ENCODE measurements at regions not wholly inside any gene's neighbourhood (a gene's known extent, or its start where the extent isn't known, plus 50 kb on each side); places are given as distances from the start of the nearest gene placed in this dataset.

DNA sequence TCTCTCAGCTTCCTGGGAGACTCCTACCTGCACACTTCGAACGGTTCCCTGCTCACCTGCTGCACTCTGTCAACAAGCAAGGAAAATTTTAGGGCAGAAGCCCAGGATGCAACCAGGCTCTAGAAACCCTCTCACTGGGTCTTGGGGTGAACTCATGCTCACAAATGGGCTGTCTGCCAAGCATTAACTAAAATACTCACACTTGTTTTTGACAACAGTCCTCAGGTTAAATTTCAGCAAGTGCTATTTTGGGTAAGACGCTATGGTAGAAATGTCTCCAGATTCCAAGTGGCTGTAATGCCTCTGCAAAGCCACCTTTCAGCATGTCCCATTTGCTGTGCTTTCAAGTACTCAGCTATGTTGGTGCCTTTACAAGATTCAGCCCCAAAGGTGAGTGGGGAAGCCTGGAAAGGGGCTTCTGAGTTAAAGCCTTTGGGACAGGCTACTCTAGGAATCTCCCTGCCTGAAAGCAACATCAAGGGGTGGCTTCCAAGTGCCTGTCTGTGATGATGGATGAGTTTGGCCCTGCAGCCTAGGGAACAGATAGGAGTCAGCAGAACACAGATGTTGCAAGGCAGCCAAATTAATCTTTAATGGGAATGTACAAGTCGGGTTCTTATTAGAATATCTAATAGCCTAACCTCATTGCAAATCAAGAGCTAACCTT is 211.9 kb upstream of the SPAG17 start (continued):
- TF ChIP-seq, protein P1, sequence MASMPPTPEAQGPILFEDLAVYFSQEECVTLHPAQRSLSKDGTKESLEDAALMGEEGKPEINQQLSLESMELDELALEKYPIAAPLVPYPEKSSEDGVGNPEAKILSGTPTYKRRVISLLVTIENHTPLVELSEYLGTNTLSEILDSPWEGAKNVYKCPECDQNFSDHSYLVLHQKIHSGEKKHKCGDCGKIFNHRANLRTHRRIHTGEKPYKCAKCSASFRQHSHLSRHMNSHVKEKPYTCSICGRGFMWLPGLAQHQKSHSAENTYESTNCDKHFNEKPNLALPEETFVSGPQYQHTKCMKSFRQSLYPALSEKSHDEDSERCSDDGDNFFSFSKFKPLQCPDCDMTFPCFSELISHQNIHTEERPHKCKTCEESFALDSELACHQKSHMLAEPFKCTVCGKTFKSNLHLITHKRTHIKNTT (CRISPR knock-in tag; IDR thresholded peaks at IDR 0.05), result no peak

GRCh38 chr1:118396279-118396678 is 211.3 kb upstream of the SPAG17 start:
- no peaks in the 10 kb centered on the region for H3K27me3 ChIP-seq (ENCODE audit: control insufficient read depth in 1 of 2, insufficient read depth in 2 of 2, low read length in 2 of 2)
- DNase-seq (ENCODE audit: low spot score) (no peak), ATAC-seq (no peak), FAIRE-seq (no peak)
- intact Hi-C loops (cut with micrococcal nuclease; ENCODE audit: unreplicated experiment), result no loop called here
- CTCF ChIA-PET (ENCODE audit: low intra/inter-chr PET ratio, low total read pairs), result no interaction called here
- H2AFZ ChIP-seq (ENCODE audit: low read length), result no peak overlapping the region
- no peak overlapping the region for H3K4me3 ChIP-seq (replicated peaks in 1 of 3; ENCODE audit: insufficient read depth in 1 of 3, low read depth in 2 of 3, low read length in 3 of 3)
- H3K4me2 ChIP-seq (ENCODE audit: low read depth, low read length), result no peak overlapping the region
- no TSS peak for BruUV-seq (replicated peaks)
- H3K9ac ChIP-seq (ENCODE audit: insufficient read depth, low read depth, low read length), result no peak overlapping the region
- no peaks in the 10 kb centered on the region for H3K4me1 ChIP-seq (ENCODE audit: insufficient read depth, low read length)
- WGBS (ENCODE audit: low lambda C conversion rate), result 4% methylated on average over 1 of the region's 1 CpG
- no peak overlapping the region for H3K27ac ChIP-seq (ENCODE audit: extremely low read length, insufficient read depth, low read length)
- no peaks in the 10 kb centered on the region for H3K79me2 ChIP-seq (ENCODE audit: insufficient read depth, low read length)
- in situ Hi-C loops (cut with HindIII; ENCODE audit: extremely low pct_ligation_motif_present, low pct_unique_long_range_greater_than_20kb), result no loop called here
- no peaks in the 10 kb centered on the region for H3K9me3 ChIP-seq (ENCODE audit: low read length)
- POLR2A ChIA-PET, result no interaction called here
- TF ChIP-seq BHLHE40 (IDR thresholded peaks at IDR 0.05; ENCODE audit: low read length), result no peak
- no peak for TF ChIP-seq HOMEZ (CRISPR knock-in tag; IDR thresholded peaks at IDR 0.05; ENCODE audit: low read depth)
- TF ChIP-seq PAX8 (CRISPR knock-in tag; IDR thresholded peaks at IDR 0.05; ENCODE audit: borderline replicate concordance), result no peak
- no peak for TF ChIP-seq RFX1 (IDR thresholded peaks at IDR 0.05)
- no peak for TF ChIP-seq TBX2 (CRISPR knock-in tag; IDR thresholded peaks at IDR 0.05; ENCODE audit: borderline replicate concordance)
- TF ChIP-seq ADNP (CRISPR knock-in tag; IDR thresholded peaks at IDR 0.05), result no peak
- TF ChIP-seq, protein P2, sequence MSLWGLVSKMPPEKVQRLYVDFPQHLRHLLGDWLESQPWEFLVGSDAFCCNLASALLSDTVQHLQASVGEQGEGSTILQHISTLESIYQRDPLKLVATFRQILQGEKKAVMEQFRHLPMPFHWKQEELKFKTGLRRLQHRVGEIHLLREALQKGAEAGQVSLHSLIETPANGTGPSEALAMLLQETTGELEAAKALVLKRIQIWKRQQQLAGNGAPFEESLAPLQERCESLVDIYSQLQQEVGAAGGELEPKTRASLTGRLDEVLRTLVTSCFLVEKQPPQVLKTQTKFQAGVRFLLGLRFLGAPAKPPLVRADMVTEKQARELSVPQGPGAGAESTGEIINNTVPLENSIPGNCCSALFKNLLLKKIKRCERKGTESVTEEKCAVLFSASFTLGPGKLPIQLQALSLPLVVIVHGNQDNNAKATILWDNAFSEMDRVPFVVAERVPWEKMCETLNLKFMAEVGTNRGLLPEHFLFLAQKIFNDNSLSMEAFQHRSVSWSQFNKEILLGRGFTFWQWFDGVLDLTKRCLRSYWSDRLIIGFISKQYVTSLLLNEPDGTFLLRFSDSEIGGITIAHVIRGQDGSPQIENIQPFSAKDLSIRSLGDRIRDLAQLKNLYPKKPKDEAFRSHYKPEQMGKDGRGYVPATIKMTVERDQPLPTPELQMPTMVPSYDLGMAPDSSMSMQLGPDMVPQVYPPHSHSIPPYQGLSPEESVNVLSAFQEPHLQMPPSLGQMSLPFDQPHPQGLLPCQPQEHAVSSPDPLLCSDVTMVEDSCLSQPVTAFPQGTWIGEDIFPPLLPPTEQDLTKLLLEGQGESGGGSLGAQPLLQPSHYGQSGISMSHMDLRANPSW (CRISPR knock-in tag; IDR thresholded peaks at IDR 0.05; ENCODE audit: borderline replicate concordance), result no peak
- TF ChIP-seq ONECUT2 (CRISPR knock-in tag; IDR thresholded peaks at IDR 0.05), result no peak
- H3K36me3 ChIP-seq (replicated peaks in 1 of 2; ENCODE audit: control insufficient read depth in 1 of 2, insufficient read depth in 2 of 2, low read length in 2 of 2), result no peaks in the 10 kb centered on the region
- H4K20me1 ChIP-seq (ENCODE audit: insufficient read depth, low read length), result no peaks in the 10 kb centered on the region
